NOMO-1 treated with dmso at 0.1 percent for 144 hours (cell line): ENCODE measurements at regions not wholly inside any gene's neighbourhood (a gene's known extent, or its start where the extent isn't known, plus 50 kb on each side); places are given as distances from the start of the nearest gene placed in this dataset.

Experiments used
- DNase-seq: peaks from one replicate; lab custom pipeline; 2025; ENCODE audit not compliant: unreplicated experiment; lab: John Stamatoyannopoulos, UW

- DNase-seq: no peak
Measured at GRCh38 chr5:175288048-175288621, 155.8 kb downstream of the DRD1 start.

- DNase-seq: no peak
Measured at GRCh38 chr5:175286981-175287380, 157.0 kb downstream of the DRD1 start.

- DNase-seq: no peak
Measured at GRCh38 chr5:175285261-175285660, 158.7 kb downstream of the DRD1 start.

DNA sequence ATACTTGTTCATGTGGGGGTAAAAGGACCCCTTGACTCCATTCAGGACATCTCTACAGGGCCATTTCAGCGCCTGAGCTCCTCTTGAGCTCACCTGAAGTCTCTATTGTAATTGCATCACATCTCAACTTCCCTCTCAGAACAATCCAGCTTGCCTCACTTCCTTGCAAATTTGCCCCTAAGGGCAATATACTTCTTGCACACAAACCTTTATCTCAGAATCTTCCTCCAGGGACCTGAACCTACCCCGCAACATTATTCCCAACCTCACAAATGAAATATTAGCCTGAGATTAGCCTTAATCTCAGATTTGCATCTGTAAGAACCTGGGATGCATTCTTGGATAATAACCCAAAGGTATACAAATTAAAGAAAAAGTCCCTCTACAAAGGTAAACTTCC, 159.2 kb downstream of the DRD1 start:
- no peak for DNase-seq

- DNase-seq: no peak
Measured at GRCh38 chr5:175282611-175283225, 161.3 kb downstream of the DRD1 start.

DNA sequence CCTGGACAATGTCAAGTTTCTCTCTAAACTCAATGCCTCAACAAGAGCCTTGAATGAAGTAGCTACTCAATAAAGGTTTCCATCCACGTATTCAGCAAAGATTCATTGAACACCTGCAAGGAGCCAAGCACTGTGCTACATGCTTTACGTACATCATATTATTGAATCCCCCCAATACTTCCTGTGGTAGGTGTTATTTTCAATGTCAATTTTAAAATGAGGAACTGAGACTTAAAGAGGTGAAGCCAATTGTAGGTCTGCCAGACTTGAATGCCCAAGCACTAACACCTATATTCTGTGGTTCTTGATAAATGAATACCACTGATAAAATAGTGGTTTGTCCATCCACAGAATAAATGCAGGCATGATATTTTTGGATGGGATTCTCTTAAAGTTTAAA, 162.3 kb downstream of the DRD1 start:
- DNase-seq: no peak

- DNase-seq: no peak
Measured at GRCh38 chr5:175281257-175281656, 162.7 kb downstream of the DRD1 start.

GRCh38 chr5:175279506-175279905, 164.5 kb downstream of the DRD1 start:
- no peak for DNase-seq

DNA sequence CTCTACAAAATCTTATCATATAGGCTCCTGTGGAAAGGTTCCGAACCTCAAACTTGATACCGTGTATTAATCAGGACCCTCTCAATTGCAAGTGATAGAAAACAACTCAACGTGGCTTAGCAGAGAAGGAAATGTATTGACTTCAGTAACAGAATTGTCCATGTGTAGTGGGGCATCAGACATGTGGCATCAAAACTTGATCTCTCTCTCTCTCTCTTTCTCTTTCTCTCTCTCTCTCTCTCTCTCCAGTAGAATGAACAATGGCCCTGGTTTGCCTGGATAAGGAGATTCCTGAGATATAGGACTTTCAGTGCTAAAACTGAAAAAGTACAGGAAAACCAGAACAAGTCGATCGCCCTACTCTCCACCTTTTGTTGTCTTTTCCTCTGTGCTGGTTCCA, 168.2 kb downstream of the DRD1 start:
- no peak for DNase-seq

- no peak for DNase-seq
Measured at GRCh38 chr5:175275097-175275496, 168.9 kb downstream of the DRD1 start.

DNA sequence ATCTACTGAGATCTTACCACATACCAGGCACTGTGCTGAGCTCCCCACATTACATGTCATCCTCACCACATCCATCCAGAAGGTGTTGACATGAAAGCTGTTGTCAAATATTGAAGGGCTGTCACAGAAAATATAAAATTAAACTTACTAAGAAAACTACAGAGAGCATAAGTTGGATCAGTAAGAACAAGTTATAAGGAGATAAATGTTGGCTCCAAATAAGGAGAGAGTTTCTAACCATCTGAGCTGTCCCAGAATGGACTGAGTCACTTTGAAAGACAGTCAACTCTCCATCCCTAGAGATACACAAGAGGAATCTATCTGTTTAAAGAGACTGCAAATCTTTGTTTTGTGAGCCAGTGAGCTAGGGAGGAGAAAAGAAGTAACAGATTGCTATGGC, 169.8 kb downstream of the DRD1 start:
- no peak for DNase-seq

GRCh38 chr5:175264406-175264805, 179.6 kb downstream of the DRD1 start:
- no peak for DNase-seq

DNA sequence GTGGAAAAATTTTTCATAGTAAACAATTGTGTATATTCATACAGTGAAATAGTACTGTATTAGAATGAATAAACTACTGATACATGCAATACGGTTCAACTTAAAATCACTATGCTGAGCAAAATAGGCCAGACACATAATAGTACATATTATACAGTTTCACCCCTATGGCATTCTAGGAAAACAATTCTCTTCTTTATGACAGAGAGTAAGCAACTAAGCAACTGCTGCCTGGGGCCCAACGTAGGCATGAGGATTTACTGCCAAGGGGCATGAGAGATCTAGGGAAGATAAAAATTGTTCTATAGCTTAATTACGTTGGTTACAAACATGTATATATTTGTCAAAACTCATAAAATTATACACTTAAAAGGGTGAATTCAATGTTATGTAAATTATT, 180.2 kb downstream of the DRD1 start:
- DNase-seq: no peak

- no peak for DNase-seq
Measured at GRCh38 chr5:175261526-175261925, 182.5 kb downstream of the DRD1 start.

- DNase-seq: no peak
Measured at GRCh38 chr5:175261037-175261436, 182.9 kb downstream of the DRD1 start.

DNA sequence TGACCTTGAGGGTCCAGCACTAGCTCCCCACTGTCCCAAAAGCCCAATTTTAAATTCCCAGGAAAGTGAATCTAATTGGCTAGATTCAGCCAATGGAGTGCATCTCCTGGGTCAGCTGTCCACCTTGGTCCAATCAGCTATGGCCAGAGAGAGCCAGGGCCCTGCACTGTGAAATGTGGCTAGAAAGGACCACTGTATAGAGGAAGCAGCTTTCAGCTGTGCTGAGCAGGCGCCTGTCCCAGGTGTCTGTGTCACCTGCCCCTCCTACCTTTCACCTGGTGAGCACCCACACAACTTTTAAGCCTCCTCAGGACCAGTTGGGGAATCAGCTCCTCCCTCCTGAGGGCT, 186.2 kb downstream of the DRD1 start:
- no peak for DNase-seq

GRCh38 chr5:175257128-175257846, 186.7 kb downstream of the DRD1 start:
- no peak for DNase-seq

GRCh38 chr5:175254155-175254554, 189.8 kb downstream of the DRD1 start:
- DNase-seq: no peak

- DNase-seq: no peak
Measured at GRCh38 chr5:175253597-175253996, 190.4 kb downstream of the DRD1 start.

DNA sequence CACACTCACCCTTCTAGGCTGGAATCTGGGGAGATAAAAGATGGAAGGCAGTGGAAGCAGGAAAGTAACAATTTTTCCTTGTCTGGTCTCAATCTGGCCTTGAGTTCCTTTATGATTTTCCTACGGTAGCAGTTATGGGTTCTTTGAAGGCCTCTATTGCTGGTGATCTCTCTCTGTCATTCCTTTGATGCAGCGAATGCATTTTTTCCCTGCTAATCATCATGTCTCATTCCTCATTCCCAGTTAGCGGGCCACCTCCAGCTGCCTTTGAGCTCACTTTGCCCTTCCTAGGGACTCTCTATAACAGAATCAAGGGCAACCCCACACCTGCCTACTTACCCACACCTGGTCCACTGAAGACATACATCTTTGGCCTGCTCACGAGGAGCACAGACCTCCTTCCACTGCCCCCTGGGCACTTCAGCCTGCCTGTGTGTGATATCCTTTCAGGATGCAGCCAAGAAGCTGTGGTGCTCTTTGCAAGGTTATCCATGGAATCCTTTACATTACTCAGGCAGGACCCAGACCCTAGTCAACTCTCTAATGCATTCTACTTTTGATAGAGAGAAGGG, 191.7 kb downstream of the DRD1 start:
- no peak for DNase-seq

DNA sequence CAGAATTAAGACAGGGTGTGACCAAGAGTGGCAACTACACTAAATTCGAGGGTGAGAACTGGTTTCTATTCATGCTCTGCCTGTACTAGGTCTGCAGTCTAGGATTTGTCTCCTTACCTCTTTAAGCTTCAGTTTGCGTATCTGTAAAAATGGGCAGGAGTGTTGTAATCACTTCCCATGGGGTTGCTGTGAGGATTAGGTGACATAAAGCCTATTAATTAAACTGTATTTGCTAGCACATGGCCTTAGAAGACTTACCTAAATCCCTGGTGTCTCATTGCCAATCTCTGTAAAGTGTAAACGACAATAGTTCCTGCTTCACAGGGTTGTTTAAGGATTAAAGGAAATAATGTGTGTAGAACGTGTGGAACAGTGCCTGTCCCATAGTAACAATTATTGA, 193.6 kb downstream of the DRD1 start:
- no peak for DNase-seq

- DNase-seq: no peak
Measured at GRCh38 chr5:175248416-175248905, 195.5 kb downstream of the DRD1 start.
